CD4-positive, alpha-beta T cell treated with Interleukin-2 at 100 ng/mL for 4 hours (primary cell): ENCODE measurements at regions not wholly inside any gene's neighbourhood (a gene's known extent, or its start where the extent isn't known, plus 50 kb on each side); places are given as distances from the start of the nearest gene placed in this dataset.
A peak's percentile ranks its signal among the peaks of the same experiment; 100 is the strongest.

Experiments used
- DNase-seq: peaks from one replicate; pipeline ENCODE4 v3.0.0-alpha.2; 2020; ENCODE audit warnings: low spot score

- no peak for DNase-seq
These were observed 86.4 kb upstream of the OTOS start for GRCh38 chr2:240226672-240227537.

GRCh38 chr2:240227538-240228428, 87.3 kb upstream of the OTOS start:
- DNase-seq, result no peak

GRCh38 chr2:240229005-240229404, 88.5 kb upstream of the OTOS start:
- no peak for DNase-seq

GRCh38 chr2:240229603-240230235, 89.3 kb upstream of the OTOS start:
- DNase-seq, result no peak

GRCh38 chr2:240230291-240230931, 90.0 kb upstream of the OTOS start:
- DNase-seq, result no peak

GRCh38 chr2:240231838-240232244, 91.4 kb upstream of the OTOS start:
- no peak for DNase-seq

- no peak for DNase-seq
These were observed 91.9 kb upstream of the OTOS start for GRCh38 chr2:240232264-240232915.

GRCh38 chr2:240232961-240233884, 92.8 kb upstream of the OTOS start:
- DNase-seq, result peak; percentile 59

GRCh38 chr2:240233885-240234502, 93.5 kb upstream of the OTOS start:
- DNase-seq, result no peak

GRCh38 chr2:240234503-240234951, 94.1 kb upstream of the OTOS start:
- DNase-seq, result no peak

GRCh38 chr2:240235149-240235803, 94.8 kb upstream of the OTOS start:
- DNase-seq, result no peak

- no peak for DNase-seq
These were observed 95.4 kb upstream of the OTOS start for GRCh38 chr2:240235811-240236210.

GRCh38 chr2:240236217-240237111, 96.0 kb upstream of the OTOS start:
- DNase-seq, result no peak

- DNase-seq, result no peak
These were observed 97.2 kb upstream of the OTOS start for GRCh38 chr2:240237609-240238174.

- no peak for DNase-seq
These were observed 97.7 kb upstream of the OTOS start for GRCh38 chr2:240238201-240238600.

GRCh38 chr2:240238786-240239185, 98.3 kb upstream of the OTOS start:
- DNase-seq, result no peak

GRCh38 chr2:240239325-240239724, 98.9 kb upstream of the OTOS start:
- no peak for DNase-seq
